ENCODE measurements at regions not wholly inside any gene's neighbourhood (a gene's known extent, or its start where the extent isn't known, plus 50 kb on each side); places are given as distances from the start of the nearest gene placed in this dataset.

DNA sequence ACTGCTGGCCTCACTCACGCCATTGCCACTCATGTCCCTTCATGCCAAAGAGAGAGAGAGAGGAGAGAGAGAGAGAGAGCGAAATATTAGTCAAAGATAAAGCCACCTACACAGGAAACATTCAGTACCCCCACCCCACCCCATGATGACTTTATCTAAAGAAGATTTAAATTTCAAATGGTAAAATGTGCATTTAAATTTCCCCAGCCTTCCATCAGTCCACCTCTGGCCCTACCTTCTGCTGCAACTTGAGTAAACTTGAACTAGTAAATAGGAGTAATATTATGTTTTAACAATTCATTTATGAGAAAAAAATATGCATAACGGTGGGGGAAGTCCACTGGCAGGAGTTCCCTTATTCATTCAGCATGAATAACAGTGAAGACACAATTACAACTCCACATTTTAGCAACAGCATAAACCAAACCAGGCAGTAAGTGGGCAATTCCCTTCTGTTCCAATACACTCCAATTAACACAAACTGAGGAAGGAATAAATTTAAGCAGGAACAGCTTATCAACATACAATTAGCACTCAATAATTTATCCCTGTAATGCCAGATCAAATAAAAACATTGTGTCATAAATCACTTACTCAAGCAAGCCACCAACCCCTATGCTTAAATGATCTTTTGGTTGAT, 264.2 kb downstream of the LNPK start:
- intact Hi-C loops (cut with micrococcal nuclease; ENCODE audit: unreplicated experiment), result no loop called here
- Histone ChIP-seq H3K27ac (ENCODE audit: low read depth, low read length, poor library complexity, severe bottlenecking) (no peak overlapping the region), H3K27me3 (replicated peaks; ENCODE audit: insufficient read depth, low read depth, low read length, poor library complexity) (no peaks in the 10 kb centered on the region), H3K4me1 (ENCODE audit: insufficient read depth, low read length, poor library complexity, severe bottlenecking) (peaks cover 10% of the 10 kb centered on the region), H3K36me3 (ENCODE audit: insufficient read depth, low read length, poor library complexity, severe bottlenecking) (no peaks in the 10 kb centered on the region), H3K9me3 (ENCODE audit: low read depth, low read length, poor library complexity, severe bottlenecking) (no peaks in the 10 kb centered on the region), H3K4me3 (ENCODE audit: low read depth, low read length, poor library complexity, severe bottlenecking) (no peak overlapping the region)
- DNase-seq (ENCODE audit: low spot score), result no peak
- TF ChIP-seq CTCF (conservative IDR thresholded peaks at IDR 0.05; ENCODE audit: low read depth, low read length), result no peak
- no peak for TF ChIP-seq EZH2 (IDR thresholded peaks at IDR 0.05; ENCODE audit: borderline replicate concordance, low read depth, low read length, poor library complexity, severe bottlenecking)
- CTCF ChIA-PET, result no interaction called here
- BruUV-seq (replicated peaks), result no TSS peak
- POLR2A ChIA-PET (ENCODE audit: low non-redundant PET), result no interaction called here

DNA sequence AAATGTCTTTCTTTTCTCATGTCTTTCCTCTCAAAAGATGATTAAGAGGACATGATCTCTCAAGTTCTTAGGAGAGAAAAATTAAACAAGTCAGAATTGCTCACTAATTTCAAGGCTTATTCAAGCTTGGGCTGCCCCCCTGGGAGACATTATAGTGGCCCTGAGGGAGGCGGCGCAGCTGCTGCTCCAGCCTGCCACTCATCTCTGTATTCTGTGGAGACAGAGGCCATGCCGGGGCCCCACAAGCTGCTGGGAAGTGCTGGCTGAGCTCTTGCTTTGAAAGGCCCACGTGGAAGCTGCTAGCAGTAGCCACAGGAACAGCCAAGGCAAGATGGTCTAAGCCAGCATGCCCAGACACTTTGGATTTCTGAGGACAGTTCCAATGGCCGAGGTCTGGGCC, 267.4 kb downstream of the LNPK start:
- Histone ChIP-seq H3K36me3 (ENCODE audit: insufficient read depth, low read length, poor library complexity, severe bottlenecking) (no peaks in the 10 kb centered on the region), H3K4me3 (ENCODE audit: low read depth, low read length, poor library complexity, severe bottlenecking) (no peak overlapping the region), H3K4me1 (ENCODE audit: insufficient read depth, low read length, poor library complexity, severe bottlenecking) (peaks cover 10% of the 10 kb centered on the region), H3K9me3 (ENCODE audit: low read depth, low read length, poor library complexity, severe bottlenecking) (no peaks in the 10 kb centered on the region), H3K27me3 (replicated peaks; ENCODE audit: insufficient read depth, low read depth, low read length, poor library complexity) (no peaks in the 10 kb centered on the region), H3K27ac (ENCODE audit: low read depth, low read length, poor library complexity, severe bottlenecking) (no peak overlapping the region)
- TF ChIP-seq EZH2 (IDR thresholded peaks at IDR 0.05; ENCODE audit: borderline replicate concordance, low read depth, low read length, poor library complexity, severe bottlenecking), result no peak
- no peak for TF ChIP-seq CTCF (conservative IDR thresholded peaks at IDR 0.05; ENCODE audit: low read depth, low read length)
- intact Hi-C loops (cut with micrococcal nuclease; ENCODE audit: unreplicated experiment), result no loop called here
- DNase-seq (ENCODE audit: low spot score), result peak; percentile 65
- BruUV-seq (replicated peaks), result no TSS peak
- CTCF ChIA-PET, result no interaction called here
- POLR2A ChIA-PET (ENCODE audit: low non-redundant PET), result no interaction called here

DNA sequence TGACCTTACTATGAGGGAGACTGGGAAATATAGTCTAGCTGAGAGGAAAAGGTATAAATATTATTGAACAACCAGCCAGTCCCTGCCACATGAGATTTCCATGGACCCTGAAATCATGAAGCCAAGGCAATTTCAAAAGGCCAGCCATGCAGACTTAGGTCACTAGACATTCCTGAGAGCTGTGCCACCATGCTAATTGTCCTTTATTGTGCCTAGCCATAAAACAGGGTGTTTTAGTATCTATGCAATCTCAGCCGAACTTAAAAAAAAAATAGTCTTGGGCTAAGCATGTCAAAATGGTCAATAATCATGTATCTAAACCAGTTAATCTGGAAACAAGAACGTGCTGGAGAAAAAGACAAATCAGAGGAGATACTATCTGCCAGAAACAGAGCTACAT, 269.5 kb downstream of the LNPK start:
- intact Hi-C loops (cut with micrococcal nuclease; ENCODE audit: unreplicated experiment), result no loop called here
- CTCF ChIA-PET, result interaction anchor here (0.6 kb wide), 1 partner anchor 920 kb away, joined by 3 read pairs; no protein-coding TSS in a partner anchor

More for the DNA sequence above, 269.5 kb downstream of the LNPK start:
- H3K27ac ChIP-seq (ENCODE audit: low read depth, low read length, poor library complexity, severe bottlenecking), result no peak overlapping the region
- no peak for DNase-seq (ENCODE audit: low spot score)
- TF ChIP-seq EZH2 (IDR thresholded peaks at IDR 0.05; ENCODE audit: borderline replicate concordance, low read depth, low read length, poor library complexity, severe bottlenecking) (no peak), CTCF (conservative IDR thresholded peaks at IDR 0.05; ENCODE audit: low read depth, low read length) (no peak)
- peaks cover 10% of the 10 kb centered on the region for H3K4me1 ChIP-seq (ENCODE audit: insufficient read depth, low read length, poor library complexity, severe bottlenecking)
- H3K36me3 ChIP-seq (ENCODE audit: insufficient read depth, low read length, poor library complexity, severe bottlenecking), result no peaks in the 10 kb centered on the region
- H3K4me3 ChIP-seq (ENCODE audit: low read depth, low read length, poor library complexity, severe bottlenecking), result no peak overlapping the region
- no TSS peak for BruUV-seq (replicated peaks)
- no peaks in the 10 kb centered on the region for H3K9me3 ChIP-seq (ENCODE audit: low read depth, low read length, poor library complexity, severe bottlenecking)
- no peaks in the 10 kb centered on the region for H3K27me3 ChIP-seq (replicated peaks; ENCODE audit: insufficient read depth, low read depth, low read length, poor library complexity)
- POLR2A ChIA-PET (ENCODE audit: low non-redundant PET), result no interaction called here

All from A673 (cell line).